HG03558 (cell line): ENCODE measurements at regions not wholly inside any gene's neighbourhood (a gene's known extent, or its start where the extent isn't known, plus 50 kb on each side); places are given as distances from the start of the nearest gene placed in this dataset.

Experiments
- ATAC-seq: cut with Tn5 transposase; IDR thresholded peaks from one replicate; pipeline ENCODE4 v1.9.1; 2021; ENCODE audit warnings: moderate number of reproducible peaks; ENCODE audit not compliant: unreplicated experiment; ENCODE audit errors: extremely low read depth

DNA sequence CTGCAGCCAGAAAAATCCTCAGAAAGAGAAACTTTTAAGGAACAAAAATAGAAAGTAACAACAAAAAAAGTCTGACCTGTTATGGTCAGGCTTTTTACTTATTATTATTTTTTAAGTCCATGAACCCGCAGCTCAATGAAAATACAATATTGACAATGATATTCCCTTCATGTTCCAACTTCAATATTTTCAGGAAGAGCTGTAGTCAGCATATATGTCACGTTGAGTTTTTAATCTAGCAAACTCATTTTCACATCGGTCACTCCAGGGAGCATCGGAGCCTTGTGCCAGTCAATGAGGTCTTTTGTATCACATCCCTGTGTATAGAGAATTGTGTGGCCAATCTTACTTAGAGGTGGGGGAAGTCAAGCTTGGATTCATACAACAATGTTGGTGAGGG, 568.4 kb upstream of the GCFC2 start:
- no peak for ATAC-seq

DNA sequence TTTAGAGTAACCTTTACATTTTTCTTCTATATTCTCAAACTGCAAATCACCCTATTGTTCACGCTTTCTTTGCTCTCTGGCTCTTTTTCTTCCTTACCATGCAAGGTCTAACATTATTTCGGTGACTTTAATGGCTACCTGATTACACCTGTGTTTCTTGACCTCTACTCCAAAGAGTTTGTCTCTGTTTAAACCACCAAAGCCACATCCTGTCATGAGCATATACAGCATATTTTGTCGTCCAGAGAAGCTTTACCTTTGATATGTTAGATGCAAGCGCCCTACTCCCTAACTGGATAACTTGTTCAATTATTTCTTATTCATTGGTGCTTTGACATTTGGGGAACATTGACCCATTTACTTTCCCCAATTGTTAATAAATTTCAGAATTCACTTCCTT, 565.1 kb upstream of the GCFC2 start:
- no peak for ATAC-seq

DNA sequence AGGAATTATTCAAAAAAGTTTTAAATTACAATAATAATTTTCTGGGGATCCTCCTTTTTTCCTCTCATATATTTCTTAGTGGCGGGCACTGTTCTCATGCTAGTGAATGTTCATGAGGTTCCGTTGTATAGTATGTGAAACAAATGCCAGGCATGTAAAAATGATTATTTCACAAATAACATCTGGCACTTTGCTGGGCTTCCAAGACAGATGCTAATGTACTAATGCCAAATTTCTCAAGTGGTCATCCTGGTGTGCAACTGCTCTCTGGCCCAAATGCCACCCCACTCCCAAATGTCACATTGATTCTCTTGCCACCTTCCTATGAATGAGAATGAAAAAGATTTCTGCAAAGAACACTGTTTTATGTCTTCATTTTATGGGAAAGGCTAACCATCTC, 564.0 kb upstream of the GCFC2 start:
- ATAC-seq, result no peak

DNA sequence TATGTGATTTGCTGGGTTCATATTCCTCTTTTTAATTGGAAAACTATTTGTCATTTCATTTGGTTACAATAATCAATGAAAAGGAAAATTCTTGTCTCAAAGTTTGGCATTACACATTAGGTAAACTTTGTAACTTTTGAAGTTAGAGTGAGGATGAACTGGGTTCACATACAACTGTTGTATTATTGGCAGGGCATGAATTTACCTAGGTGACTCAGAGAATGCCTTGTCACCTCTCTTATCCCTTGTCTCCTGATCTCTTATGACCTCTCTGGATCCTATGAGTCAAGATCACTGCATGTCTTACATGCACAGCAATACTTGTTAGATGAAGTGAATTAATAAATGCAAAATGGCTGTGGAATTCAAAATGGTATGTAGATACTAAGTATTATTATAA, 563.4 kb upstream of the GCFC2 start:
- ATAC-seq, result no peak

DNA sequence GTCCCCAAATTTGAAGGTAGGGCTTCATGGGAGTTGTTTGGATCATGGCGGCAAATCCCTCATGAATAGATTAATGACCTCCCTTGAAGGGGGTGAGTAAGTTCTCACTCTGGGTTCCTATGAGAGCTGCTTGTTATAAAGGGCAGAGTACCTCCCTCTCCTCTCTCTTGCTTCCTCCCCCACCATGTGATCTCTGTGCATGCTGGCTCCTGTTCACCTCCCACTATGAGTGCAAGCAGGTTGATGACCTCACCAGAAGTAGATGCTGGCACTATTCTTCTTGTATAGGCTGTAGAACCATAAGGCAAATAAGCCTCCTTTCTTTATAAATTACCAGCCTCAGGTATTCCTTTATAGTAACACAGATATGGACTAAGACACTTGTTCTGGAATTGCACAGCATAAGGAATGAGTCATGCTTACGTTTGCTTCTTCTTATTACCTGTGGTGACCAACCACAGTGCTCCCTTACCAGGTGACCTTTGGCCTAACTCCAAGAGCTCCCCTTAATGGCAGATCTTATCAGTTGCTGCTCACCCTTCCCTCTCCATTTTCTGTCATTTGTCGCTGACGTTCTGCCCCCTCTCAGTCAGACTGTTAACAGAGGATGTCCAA, 559.5 kb upstream of the GCFC2 start:
- ATAC-seq, result no peak

DNA sequence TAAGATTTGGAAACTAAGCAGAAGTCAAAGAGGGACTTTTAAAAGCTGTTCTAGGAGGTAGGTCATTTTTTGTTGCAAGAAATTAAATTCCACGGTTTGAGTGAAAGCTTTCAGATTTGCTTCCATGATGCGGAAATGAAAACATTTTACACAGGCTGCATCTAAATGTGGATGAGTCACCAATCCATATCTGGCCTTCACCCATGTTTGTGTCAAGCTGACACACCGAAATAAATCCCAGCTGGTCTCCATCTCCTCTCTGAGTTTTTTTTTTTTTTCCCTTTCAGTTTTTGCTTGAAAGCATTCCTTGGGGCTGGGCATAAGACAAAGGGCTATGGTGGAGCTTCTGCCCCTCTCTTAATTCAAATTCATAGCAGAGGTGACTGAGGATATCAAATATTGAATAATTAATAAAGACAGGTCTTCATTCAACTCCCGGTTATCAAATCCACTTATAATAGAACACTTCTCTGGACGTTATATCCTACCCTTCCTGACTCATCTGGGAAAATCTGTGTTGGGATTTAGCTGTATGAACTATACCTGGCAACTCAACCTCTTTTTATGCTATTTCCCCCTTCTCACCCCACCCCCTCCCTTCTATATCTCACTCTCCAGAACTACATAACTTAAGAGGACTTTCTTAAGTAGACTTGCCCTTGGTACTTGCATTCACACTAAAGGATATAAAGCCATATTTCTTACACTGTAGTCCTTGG, 558.3 kb upstream of the GCFC2 start:
- no peak for ATAC-seq

DNA sequence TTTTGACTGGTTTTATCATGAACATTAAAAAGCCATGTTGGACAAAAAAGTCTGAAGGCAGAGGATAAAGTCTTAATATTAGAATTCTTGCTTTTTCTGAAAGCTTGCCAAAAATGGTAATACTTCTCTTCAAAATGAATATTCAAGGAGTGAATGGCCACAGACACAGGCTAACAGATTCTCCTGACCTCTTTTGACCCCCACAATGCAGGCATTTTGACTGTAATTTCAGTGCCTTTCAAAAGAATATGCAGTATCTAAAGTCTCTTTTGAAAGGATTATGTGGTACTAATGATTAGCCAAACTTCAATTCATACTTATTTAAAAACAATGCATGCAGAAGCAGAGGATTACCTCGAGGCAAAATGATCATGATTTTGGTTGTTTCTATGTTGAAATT, 557.8 kb upstream of the GCFC2 start:
- ATAC-seq, result no peak

DNA sequence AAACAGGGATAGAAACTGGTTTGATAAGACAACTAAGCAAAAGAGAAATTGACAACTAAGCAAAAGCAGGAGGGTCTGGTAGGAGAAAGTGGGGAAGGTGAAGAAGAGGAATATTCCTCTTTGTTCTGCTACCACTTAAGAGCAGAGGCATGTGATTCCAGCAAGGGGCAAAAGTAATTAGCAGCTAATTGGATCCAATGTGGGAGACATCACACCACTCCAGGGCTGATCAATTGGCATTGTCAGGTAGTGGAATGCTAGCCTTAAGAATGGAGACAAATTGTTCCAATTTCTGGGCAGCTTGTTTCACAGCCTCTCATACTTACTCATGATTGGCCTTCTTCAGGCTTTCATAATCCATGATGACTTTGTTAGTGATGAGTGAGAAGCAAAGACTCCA, 547.1 kb upstream of the GCFC2 start:
- no peak for ATAC-seq

DNA sequence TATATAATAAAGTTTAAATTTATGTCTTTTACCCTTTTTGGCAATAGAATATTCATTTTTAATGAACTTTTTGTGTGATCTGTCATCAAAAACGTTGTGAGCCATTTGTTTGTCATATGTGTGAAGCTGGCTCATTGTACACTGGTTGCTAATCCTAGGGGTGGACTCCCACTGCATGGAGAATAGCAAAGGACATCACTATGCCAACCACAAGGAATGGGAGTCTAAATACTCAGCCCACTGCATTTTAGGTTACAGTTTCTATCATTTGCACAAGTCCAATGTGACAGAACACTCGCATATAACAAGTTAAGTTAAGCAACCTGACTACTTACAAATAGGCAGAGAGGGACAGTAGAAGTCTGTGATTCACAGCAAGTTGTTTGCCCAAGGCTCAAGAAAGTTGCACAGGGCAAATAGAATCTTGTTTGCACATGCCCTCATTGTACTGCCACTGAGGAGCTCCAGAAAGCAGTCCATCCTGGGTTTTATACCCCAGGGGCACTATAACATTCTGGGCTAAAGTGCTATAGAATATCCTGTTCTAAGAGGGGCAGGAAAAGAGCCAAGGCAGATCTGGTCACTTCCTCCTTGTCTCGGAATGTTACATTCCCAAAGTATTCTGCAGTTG, 545.9 kb upstream of the GCFC2 start:
- ATAC-seq, result no peak

DNA sequence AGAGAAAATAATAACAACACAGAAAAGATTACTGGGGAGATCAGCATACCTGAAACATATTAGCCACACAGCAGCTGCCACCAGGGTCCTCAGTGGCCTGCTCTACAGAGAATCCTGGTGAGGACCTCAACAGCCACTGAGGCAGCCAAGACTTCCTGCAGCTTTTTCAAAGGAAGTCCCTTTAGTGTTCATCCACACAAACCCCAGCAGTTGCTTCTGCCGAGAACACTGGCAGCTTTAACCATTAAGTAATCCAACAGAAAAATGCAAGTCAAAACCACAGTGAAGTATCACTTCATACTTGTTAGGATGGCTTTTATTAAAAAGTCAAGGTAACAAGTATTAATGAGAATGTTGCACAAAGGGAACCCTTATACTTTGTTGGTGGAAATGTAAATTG, 542.0 kb upstream of the GCFC2 start:
- ATAC-seq, result no peak

DNA sequence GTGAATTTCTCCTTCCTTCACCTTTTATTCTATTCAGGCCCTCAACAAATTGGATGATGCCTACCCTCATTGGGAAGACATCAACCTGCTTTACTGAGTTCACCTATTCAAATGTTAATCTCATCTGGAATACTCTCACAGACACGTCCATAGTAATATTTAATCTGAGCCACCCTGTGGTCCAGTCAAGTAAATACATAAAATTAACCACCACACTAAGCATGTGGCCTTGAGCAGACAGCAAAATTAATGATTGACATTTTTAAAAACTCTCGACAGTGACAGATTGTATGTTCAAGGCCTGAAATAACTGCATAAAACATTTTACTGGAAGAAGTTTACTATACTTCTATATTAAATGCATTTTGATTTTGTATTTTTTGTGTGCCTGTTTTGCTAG, 540.6 kb upstream of the GCFC2 start:
- ATAC-seq, result no peak

DNA sequence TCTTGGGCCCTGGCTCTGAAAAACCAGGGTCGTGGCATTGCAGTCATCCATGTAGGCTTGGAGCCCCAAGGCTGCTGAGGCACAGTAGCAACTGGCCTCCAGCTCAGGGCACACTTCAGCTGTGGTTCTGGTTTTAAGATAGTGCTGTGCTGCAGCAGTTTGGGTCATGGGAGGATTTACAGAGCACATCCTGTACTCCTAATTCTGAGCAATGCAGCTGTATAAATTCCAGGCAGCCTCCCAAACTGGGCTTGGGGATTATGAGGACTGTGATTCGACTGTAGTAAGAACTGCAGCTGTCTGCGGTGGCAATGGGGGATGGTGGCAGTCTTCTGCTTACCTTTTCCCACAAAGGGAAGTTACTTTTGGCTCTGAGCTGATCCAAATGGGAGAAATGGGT, 536.3 kb upstream of the GCFC2 start:
- no peak for ATAC-seq

DNA sequence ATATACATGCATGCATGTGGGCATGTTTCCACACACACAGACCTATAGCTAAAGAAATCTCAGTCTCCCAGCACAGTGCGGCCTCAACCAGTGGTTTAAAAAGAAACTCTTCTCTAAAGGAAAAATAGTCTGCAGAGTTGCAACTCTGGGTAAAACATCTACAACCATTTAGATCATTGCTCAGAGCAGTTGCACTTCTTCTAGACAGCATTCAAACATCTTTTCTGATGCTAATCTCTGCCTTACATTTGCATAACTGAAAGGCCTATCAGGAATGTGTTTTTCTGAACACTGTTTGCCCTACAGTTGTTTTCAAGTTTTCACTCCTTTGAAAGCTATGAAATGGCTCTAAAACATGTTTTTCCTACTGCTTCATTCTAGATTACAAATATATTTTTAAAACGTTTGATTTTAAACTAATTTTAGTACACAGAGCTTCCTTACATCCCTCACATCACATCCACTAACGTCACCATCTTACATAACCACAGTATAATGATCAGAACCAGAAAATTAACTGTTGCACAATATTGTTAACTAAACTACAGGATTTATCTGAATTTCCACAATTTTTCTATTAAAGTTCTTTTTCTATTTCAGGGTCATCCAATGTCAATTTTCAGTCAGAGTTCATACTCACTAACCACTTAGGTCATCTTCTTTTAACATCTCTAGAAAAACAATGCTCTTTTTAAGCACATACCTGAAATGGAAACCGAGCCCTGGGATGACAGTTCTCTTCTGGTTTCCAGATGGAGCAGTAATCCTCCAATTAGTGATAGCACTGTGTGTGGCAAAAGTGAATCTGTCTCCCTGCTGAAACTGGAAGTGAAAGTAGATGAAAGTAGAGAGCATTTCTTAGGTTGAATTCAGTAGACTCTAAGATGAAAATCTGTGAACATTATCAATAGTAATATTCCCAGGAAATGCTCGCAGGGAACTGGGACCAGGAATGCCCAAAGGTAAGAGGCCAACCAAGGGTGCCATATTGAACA, 501.6 kb upstream of the GCFC2 start:
- ATAC-seq, result no peak

DNA sequence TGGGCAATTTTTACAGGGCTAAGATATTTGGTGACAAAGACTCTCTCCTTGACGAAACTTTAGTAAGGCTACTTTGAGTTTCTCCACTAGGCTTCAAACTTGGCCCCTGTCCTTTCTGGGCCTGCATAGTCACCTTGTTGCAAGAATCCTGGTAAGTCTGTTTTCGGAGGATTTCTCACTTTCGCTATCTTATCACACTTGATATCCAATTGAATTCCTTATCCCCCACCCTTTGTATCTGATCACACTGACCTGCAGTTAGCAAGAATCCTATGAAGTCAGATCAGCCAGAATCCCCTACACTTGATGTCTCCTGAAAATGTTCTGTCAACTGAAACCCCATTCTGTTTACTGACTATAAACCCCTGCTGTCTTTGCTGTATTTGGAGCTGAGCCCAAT, 499.8 kb upstream of the GCFC2 start:
- no peak for ATAC-seq

DNA sequence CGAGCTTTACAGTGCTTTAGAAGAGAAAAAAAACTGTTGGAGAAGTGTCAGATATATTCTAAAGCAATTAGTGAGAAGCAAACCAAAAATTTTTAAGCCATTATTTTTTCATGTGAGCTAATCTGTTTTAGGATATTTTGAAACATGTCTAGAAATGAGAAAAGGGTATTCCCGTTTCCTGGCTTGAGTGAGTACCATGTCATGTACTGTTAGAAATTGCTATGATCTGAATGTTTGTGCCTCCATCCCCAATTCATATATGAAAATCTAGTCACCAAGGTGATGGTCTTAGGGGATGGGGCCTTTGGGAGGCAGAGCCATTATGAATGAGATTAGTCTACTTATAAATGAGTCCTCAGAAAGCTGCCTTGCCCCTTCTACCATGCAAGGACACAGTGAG, 493.3 kb upstream of the GCFC2 start:
- no peak for ATAC-seq

DNA sequence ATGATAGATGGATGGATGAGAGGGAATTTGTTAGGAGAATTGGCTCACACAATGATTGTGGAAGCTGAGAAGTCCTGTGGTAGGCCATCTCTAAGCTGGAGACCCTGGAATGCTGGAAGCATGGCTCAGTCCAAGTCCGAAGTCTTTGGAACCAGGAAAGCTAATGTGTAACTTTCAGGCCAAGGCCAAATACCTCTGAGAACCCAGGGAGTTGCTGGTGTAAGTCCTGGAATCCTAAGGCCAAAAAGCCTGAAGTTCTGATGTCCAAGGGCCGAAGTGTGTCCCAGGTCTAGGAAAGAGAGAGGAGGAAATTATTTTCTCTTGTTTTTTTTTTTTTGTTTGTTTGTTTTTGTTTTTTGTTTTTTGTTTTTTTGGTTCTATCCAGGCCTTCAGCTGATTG, 492.2 kb upstream of the GCFC2 start:
- ATAC-seq, result no peak

DNA sequence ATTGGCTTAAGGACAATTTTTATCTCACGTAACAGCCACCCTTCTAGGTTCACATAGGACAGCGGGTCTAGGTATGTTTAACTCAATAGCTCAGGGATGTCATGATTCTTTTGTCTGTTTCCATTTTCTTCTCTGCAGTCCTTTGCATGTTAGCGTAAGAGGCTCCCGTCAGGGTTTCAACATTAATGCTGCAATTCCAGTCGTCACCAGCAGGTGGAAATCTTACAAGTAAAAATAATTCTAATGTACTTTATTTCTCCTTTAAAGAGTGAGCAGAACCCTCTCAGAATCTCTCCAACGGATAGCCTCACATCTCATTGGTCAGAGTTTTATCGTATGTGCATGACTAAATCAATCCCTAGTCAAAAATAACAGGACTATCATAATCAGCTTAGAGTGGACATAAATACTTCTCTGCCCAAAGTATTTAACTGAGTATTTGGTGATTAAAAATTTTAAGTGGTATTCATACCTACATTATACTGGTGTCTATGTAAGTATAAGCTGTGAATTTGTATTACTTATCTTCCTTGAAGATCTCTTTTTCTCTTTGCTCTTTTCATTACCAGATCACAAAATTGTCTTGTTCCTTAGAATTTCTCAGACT, 487.2 kb upstream of the GCFC2 start:
- no peak for ATAC-seq

DNA sequence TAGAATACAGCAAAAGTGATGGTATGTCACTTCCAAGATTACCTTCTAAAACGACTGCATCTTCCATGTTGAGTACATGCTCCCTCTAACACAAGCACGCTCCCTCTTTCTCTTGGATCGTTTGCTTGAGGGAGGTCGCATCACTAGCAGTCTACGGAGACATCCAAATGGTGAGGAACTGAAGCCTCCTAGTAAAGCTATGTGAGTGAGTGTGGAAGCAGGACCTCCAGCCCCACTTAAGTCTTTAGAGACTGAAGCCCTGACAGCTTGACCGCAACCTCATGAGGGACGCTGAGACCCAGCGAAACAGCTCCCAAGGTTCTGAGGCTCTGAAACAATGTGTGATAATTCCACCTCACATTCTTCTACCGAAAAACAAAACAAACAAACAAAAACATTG, 486.7 kb upstream of the GCFC2 start:
- ATAC-seq, result no peak

DNA sequence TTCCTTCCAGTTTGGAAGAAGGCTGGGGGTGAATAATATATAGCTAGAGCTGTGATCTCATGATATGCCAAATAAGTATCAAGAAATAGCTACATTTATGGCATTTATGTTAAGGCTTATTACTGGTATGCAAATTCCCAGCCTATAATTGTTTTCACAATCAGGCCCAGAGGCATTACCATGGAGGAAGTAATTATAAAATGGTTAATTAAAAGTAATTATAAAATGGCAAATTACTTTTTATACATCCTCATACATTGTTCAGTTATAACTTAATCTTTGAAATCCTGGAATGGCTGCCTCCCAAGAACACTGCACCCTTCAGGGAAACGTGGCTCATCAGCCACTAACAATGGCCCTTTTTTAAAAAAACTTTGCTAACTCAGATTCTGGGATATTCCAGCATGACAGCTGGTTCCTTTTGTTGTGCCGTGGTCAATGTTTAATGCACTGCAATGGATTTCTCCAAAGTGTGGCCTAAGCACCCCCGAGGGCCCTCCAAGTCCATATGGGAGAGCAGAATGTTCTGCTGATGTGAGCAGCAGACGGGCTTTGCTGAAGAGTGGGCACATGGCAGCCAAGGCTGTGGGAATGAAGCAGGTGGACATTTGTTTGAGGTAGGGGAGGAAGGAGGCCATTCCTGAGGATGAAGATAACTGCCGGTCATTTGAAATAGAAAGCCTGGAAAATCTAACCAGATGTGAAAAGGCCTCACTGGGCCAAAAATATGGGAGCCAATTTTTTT, 483.5 kb upstream of the GCFC2 start:
- ATAC-seq, result no peak

DNA sequence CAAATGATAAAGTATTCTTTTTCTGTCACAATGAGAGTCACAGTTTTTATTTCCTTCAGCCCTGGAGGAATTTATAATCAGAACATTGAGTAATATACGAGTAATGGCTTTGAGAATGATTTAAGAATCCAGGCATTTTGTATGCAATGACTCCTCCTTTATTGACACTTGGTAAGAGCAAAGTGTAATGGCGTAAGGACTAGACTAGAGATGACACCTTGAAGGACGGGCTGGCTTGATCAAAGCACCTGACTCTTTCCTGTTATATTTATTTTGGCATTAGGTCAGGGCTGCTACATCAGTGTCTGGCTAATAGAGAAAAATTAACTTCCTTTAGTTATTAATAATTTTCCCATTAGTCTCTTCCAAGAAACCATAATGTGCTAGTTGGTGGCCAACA, 482.4 kb upstream of the GCFC2 start:
- no peak for ATAC-seq
